Upper lobe of right lung (tissue), 1 donor: ENCODE measurements at regions not wholly inside any gene's neighbourhood (a gene's known extent, or its start where the extent isn't known, plus 50 kb on each side); places are given as distances from the start of the nearest gene placed in this dataset.

ENCODE experiments used
- ATAC-seq: fragments of 200-7000 bp; cut with Tn5 transposase; one replicate; pipeline ENCODE4 v1.9.1; 2020; ENCODE audit warnings: mild to moderate bottlenecking, moderate library complexity
- DNase-seq: peaks from one replicate; pipeline ENCODE4 v3.0.0-alpha.2; 2020
- H3K27ac ChIP-seq: fragments of 200-600 bp; one replicate; pipeline ENCODE4 v1.8.0; 2022
- H3K27me3 ChIP-seq: fragments of 200-600 bp; one replicate; pipeline ENCODE4 v1.8.0; 2022; ENCODE audit warnings: mild to moderate bottlenecking
- H3K36me3 ChIP-seq: fragments of 200-600 bp; one replicate; pipeline ENCODE4 v1.8.0; 2022
- H3K4me1 ChIP-seq: fragments of 200-600 bp; one replicate; pipeline ENCODE4 v1.8.0; 2022
- H3K4me3 ChIP-seq: fragments of 200-600 bp; one replicate; pipeline ENCODE4 v1.8.0; 2022; ENCODE audit warnings: mild to moderate bottlenecking
- H3K9me3 ChIP-seq: fragments of 200-600 bp; one replicate; pipeline ENCODE4 v1.8.0; 2022
- intact Hi-C: fragments of 100-400 bp; cut with DNase I; formaldehyde crosslinking; loops from one replicate; pipeline ENCODE4 v1.11.0; 2022
- TF ChIP-seq, protein P1 (sequence below): fragments of 200-600 bp; IDR thresholded peaks from one replicate; pipeline ENCODE4 v1.8.0; 2022; ENCODE audit warnings: antibody characterized with exemption
- donor health status: DM: no; HTN: yes; CAD: no; lungs with severe emphysema.

DNA sequence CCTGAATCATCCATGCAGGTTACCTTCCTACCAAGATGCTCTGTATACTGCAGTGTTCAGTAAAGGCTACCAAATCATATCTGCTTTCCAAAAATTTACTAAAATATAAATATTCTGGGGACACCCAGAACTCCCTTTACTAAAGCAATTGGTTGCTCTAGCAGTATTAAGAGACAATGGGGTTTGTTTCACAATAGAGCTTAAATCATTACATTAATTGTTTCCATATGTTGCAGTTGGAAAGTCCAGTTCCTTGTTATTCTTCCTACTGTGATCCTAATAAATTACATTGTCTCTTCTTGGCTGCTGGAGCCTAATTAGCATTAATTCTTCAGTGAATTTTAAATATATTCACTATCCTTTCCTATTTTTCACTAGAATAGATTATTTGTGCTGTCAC lies 316.0 kb upstream of the MTNR1B start:
- Histone ChIP-seq H3K36me3 (no peaks in the 10 kb centered on the region), H3K27ac (no peak overlapping the region), H3K4me3 (no peak overlapping the region), H3K27me3 (no peaks in the 10 kb centered on the region), H3K4me1 (no peaks in the 10 kb centered on the region), H3K9me3 (no peaks in the 10 kb centered on the region)
- intact Hi-C loops: no loop called here
- DNase-seq: no peak
- ATAC-seq: no peak
- TF ChIP-seq, protein P1, sequence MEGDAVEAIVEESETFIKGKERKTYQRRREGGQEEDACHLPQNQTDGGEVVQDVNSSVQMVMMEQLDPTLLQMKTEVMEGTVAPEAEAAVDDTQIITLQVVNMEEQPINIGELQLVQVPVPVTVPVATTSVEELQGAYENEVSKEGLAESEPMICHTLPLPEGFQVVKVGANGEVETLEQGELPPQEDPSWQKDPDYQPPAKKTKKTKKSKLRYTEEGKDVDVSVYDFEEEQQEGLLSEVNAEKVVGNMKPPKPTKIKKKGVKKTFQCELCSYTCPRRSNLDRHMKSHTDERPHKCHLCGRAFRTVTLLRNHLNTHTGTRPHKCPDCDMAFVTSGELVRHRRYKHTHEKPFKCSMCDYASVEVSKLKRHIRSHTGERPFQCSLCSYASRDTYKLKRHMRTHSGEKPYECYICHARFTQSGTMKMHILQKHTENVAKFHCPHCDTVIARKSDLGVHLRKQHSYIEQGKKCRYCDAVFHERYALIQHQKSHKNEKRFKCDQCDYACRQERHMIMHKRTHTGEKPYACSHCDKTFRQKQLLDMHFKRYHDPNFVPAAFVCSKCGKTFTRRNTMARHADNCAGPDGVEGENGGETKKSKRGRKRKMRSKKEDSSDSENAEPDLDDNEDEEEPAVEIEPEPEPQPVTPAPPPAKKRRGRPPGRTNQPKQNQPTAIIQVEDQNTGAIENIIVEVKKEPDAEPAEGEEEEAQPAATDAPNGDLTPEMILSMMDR: no peak

DNA sequence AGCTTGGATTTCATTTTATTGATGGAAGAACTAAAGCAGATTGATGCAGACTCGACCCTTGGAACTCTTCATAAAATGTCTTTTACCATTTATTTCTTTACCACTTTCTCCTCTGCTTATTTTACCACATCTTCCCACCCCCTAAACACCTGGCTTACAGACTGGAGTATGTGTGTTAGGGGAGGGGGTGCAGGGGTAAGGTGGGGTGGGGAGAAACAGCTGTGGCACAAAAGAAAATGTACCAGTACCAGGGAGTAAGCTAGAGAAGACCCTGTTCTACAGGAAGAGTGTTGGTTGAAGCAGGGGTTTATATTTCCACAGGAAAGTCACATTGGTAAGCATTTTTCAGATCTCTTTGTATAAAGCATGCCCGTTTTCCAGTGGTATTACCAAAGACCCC lies 312.7 kb upstream of the MTNR1B start:
- Histone ChIP-seq H3K36me3 (no peaks in the 10 kb centered on the region), H3K27ac (no peak overlapping the region), H3K4me3 (no peak overlapping the region), H3K9me3 (no peaks in the 10 kb centered on the region), H3K4me1 (no peaks in the 10 kb centered on the region), H3K27me3 (no peaks in the 10 kb centered on the region)
- intact Hi-C loops: no loop called here
- no peak for DNase-seq
- TF ChIP-seq, protein P1: no peak
- ATAC-seq: no peak

DNA sequence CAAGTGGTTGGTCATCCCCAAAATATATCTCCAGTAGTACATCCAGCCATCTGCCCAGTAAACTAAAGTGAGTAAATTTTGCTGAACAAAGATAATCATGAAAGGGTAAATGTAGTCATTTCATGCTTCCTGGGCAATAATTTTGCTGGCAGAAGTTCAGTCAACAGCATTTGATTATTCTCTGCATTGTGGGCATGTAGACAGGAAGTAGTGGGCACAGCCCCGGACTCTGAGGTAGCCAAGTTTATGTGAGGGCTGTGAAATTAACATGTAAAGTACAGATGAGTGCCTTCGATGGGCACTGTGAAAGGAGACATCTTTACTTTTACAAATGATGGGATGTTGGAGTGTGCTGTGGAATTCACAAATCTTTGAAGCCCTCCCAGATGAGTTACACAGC lies 312.2 kb upstream of the MTNR1B start:
- H3K36me3 ChIP-seq: no peaks in the 10 kb centered on the region
- intact Hi-C loops: no loop called here
- H3K27me3 ChIP-seq: no peaks in the 10 kb centered on the region
- DNase-seq (no peak), ATAC-seq (no peak)
- H3K27ac ChIP-seq: no peak overlapping the region
- TF ChIP-seq, protein P1: no peak
- H3K4me1 ChIP-seq: no peaks in the 10 kb centered on the region
- no peaks in the 10 kb centered on the region for H3K9me3 ChIP-seq
- H3K4me3 ChIP-seq: no peak overlapping the region

DNA sequence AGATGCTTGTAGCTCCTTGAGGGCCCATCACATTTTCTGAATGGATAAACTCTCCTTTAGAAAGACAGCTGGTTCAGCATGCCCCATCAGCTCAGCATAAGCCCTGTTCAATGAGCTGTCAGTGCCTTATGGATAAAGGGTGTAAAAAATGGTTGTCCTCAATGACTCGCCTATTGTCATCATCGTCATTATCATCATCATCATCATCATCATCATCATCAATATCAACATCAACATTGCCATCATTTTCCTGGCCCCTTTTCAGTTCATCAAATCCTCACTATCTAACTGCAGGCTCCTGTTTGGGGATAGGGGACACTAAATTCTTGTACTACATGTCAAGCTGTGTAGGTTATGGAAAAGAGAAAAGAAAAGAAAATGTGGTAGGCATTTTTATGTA lies 310.7 kb upstream of the MTNR1B start:
- DNase-seq (no peak), ATAC-seq (no peak)
- Histone ChIP-seq H3K9me3 (no peaks in the 10 kb centered on the region), H3K36me3 (no peaks in the 10 kb centered on the region), H3K27ac (no peak overlapping the region), H3K4me1 (no peaks in the 10 kb centered on the region), H3K4me3 (no peak overlapping the region), H3K27me3 (no peaks in the 10 kb centered on the region)
- intact Hi-C loops: no loop called here
- TF ChIP-seq, protein P1: no peak

DNA sequence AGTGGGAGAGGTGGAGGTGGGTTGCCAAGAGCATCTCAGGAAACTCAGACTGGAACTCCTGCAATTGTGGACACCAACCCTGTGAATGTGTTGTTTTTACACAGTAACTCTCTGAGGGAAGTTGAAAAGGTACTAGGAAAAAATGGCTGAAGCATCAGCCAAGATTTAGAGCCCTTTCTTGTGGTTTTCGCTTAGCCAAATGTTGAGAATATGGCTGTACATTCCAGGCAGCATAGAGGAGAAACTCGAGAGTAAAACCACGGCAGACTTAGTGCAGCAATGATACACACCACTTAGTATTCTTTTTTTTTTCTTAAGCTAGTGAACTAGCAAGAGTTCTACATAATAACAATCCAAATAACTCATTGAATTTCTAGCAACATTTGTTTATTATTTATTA lies 309.7 kb upstream of the MTNR1B start:
- Histone ChIP-seq H3K9me3 (no peaks in the 10 kb centered on the region), H3K27me3 (no peaks in the 10 kb centered on the region), H3K4me3 (no peak overlapping the region), H3K36me3 (no peaks in the 10 kb centered on the region), H3K4me1 (no peaks in the 10 kb centered on the region), H3K27ac (no peak overlapping the region)
- intact Hi-C loops: no loop called here
- TF ChIP-seq, protein P1: no peak
- DNase-seq (no peak), ATAC-seq (no peak)

DNA sequence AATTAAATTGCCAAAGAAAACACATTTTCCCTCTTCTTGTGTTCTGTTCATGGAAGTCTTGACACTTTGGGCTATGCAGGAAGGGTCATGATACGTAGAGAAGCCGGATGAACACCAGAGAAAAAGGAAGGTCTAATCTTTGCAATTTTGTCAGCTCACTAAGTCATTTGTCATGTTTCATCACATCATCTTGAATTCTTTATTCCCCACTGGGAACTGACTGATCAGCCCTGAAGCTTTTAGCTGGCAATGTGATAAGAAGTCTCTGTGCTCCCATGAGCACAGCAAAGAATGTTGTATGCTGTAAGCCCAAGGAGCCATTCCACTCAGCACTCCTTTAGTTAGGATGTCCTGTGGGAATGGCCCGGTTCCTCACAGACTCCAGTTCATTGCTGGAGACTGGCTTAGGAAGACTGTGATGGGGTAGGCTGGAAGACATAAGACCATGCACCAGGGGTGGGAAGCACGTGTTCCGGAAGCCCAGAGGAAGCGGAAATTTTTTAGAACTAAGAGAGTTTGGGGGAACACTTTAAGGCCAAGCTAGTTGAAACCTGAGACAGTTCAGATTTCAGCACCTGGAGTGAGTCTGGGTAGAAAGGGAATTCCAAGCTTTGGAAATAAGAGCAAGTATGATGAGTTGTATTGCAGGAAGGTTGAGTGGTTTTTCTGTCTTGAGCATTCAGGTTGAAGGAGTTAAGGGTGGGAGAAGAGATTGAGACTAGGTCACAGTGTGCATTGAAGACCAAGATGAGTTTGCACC lies 306.7 kb upstream of the MTNR1B start:
- intact Hi-C loops: no loop called here
- Histone ChIP-seq H3K4me1 (no peaks in the 10 kb centered on the region), H3K27me3 (no peaks in the 10 kb centered on the region), H3K4me3 (no peak overlapping the region), H3K9me3 (no peaks in the 10 kb centered on the region), H3K27ac (no peak overlapping the region), H3K36me3 (no peaks in the 10 kb centered on the region)
- no peak for ATAC-seq
- DNase-seq: no peak
- TF ChIP-seq, protein P1: no peak
